NB4 (cell line): ENCODE measurements at regions not wholly inside any gene's neighbourhood (a gene's known extent, or its start where the extent isn't known, plus 50 kb on each side); places are given as distances from the start of the nearest gene placed in this dataset.

ENCODE experiments used
- DNase-seq: peaks from one replicate; pipeline ENCODE4 v3.0.0; 2010; ENCODE audit warnings: low read depth
- H3K4me3 ChIP-seq: one replicate; pipeline ENCODE4 v1.5.1; 2011; ENCODE audit warnings: mild to moderate bottlenecking, low read depth, low read length, moderate library complexity
- CTCF ChIP-seq: IDR thresholded peaks from one replicate; pipeline ENCODE4 v1.5.1; 2012; ENCODE audit warnings: low read depth, low read length
- MAX ChIP-seq: IDR thresholded peaks from 2 replicates; pipeline ENCODE4 v1.6.1; 2011; ENCODE audit warnings: low read depth, low read length
- MYC ChIP-seq: IDR thresholded peaks from 2 replicates; pipeline ENCODE4 v1.6.1; 2011; ENCODE audit warnings: low read depth, low read length
- POLR2A ChIP-seq: IDR thresholded peaks from 2 replicates; pipeline ENCODE4 v1.6.1; 2011; ENCODE audit warnings: mild to moderate bottlenecking; ENCODE audit not compliant: insufficient read length; ENCODE audit errors: extremely low read depth

- TF ChIP-seq MAX (no peak), CTCF (no peak), POLR2A (no peak), MYC (no peak)
- no peak for DNase-seq
- H3K4me3 ChIP-seq, result no peak overlapping the region
These were observed 260.4 kb upstream of the LYZL1 start for GRCh38 chr10:29028486-29028885.

GRCh38 chr10:29030900-29031299, 258.0 kb upstream of the LYZL1 start:
- no peak for TF ChIP-seq MYC
- no peak for TF ChIP-seq MAX
- TF ChIP-seq POLR2A, result no peak
- no peak for TF ChIP-seq CTCF
- DNase-seq, result no peak
- H3K4me3 ChIP-seq, result no peak overlapping the region

- TF ChIP-seq MAX, result no peak
- TF ChIP-seq CTCF, result no peak
- TF ChIP-seq POLR2A, result no peak
- no peak for TF ChIP-seq MYC
- no peak for DNase-seq
- no peak overlapping the region for H3K4me3 ChIP-seq
These were observed 256.7 kb upstream of the LYZL1 start for GRCh38 chr10:29032169-29032568.

GRCh38 chr10:29033311-29033940, 255.4 kb upstream of the LYZL1 start:
- TF ChIP-seq MYC, result no peak
- TF ChIP-seq POLR2A, result no peak
- no peak for TF ChIP-seq CTCF
- no peak for TF ChIP-seq MAX
- H3K4me3 ChIP-seq, result no peak overlapping the region
- no peak for DNase-seq

- no peak for DNase-seq
- no peak overlapping the region for H3K4me3 ChIP-seq
- TF ChIP-seq MAX, result no peak
- TF ChIP-seq POLR2A, result no peak
These were observed 254.3 kb upstream of the LYZL1 start for GRCh38 chr10:29034592-29034991.

GRCh38 chr10:29035721-29036120, 253.1 kb upstream of the LYZL1 start:
- no peak for DNase-seq
- TF ChIP-seq CTCF, result no peak
- no peak for TF ChIP-seq MYC
- no peak for TF ChIP-seq POLR2A
- TF ChIP-seq MAX, result no peak
- no peak overlapping the region for H3K4me3 ChIP-seq
